GM19035 (cell line): ENCODE measurements at regions not wholly inside any gene's neighbourhood (a gene's known extent, or its start where the extent isn't known, plus 50 kb on each side); places are given as distances from the start of the nearest gene placed in this dataset.

Experiments used
- ATAC-seq: cut with Tn5 transposase; IDR thresholded peaks from one replicate; pipeline ENCODE4 v1.9.1; 2021; ENCODE audit not compliant: unreplicated experiment

DNA sequence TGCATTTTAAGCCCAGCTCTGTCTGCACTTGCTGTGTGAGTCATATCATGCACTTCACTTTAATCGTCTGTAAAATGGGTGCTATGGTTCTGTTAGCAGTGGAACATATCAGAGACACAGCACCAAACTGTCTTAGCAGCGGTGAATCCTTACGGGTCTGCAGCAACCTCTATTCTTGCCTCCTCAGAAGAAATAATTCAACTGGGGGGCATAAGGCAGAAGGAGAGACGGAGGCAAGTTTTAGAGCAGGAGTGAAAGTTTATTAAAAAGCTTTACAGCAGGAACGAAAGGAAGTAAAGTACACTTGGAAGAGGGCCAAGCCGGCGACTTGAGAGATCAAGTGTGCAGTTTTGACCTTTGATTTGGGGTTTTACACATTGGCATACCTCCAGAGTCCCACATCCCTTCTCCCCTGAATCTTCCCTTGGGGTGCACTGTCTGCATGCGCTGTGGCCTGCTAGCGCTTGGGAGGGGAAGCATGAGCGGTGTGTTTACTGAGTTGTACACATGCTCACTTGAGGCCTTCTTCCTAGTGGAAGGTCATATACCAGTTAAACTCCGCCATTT is 109.8 kb downstream of the DDX1 start:
- ATAC-seq: no peak

DNA sequence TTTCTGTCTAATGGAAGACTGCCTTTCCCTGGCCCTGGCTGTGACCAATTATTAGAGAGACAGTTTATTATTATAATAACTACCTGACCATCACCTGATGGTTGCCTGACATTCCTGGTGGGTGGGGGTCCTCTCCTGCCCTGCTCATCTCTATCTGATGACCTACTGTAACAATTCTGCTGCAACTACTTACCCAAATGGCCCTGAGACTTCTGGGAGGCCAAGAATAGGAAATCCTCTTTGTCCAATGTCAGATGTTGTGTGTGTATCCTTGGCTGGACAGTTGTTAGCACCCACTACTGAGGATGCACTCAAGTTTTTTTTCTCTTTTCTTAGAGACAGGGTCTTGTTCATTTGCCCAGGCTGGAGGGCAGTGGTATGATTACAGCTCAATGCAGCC is 110.3 kb downstream of the DDX1 start:
- ATAC-seq: no peak

DNA sequence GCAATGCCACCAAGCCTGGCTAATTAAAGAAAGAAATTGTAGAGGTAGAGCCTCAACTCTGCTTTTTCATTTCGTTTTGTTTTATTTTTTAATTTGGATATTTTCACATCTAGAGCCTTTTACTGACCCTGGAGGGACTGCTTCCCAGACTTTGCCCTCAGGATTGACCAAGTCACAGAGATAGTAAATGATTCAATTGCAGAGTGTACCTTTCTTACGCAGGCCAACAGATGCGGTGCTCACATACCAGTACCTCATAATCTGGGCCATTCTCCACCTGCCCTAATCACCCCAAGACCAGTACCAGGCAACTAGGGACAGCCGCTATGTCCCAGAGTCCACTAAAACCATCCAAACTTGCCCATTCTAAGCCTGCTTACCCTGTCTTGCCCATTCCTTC is 110.8 kb downstream of the DDX1 start:
- no peak for ATAC-seq

DNA sequence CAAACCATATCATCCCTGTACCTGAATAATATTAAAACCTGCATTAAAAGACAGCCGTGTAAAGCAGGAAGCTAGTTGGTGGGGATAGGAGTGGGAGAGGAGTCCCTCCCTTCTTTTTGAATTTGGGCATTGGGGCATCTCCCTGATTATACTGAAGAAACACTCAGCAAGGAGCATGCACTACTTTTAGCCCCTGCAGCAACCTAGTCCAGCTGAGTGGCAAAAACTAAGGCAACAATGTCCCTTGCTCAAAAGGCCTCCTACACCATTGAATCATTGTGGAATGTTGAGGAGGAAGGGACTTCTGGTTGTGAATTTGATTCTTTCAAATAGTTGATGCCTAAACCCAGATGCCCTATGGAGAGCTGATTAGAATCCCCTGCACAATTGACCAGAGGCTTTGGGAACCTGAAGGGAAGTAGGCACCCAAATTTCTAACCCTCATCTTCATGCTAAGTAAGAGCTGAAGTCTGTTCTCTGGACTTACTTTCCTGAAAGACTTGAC is 111.7 kb downstream of the DDX1 start:
- no peak for ATAC-seq

DNA sequence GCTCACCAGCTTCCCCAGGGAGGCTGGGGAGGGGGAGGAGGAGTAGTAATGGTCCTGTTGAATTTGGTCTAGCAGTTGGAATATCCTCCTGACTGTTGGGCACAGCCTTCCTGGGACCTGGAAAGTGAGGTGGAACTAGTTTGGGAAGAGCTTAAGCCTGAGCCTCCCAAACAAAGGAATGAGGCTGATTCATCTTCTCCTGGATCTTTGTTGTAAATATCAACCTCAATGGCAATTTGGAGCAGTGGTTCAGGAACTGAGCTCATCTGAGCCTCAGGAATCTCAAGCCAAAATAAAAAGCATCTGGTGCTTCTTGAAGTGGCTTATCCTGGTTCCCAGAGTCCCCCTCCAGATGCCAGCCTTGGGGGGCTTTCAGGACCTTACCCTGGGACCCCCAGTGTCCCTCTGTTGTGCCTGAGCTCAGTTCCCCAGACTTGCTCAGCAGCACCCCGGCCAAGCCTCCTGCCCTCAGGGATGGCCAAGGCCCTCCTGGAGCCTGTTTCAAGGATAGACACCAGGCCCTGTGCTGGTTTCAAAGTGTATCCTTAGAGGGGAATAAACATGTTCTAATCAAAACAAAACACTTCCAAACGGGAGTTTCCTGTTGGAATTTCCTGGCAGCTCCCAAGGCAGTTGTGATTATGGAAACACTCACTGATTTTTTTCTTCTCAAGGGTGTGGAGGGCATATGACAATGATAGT is 112.6 kb downstream of the DDX1 start:
- ATAC-seq: no peak

DNA sequence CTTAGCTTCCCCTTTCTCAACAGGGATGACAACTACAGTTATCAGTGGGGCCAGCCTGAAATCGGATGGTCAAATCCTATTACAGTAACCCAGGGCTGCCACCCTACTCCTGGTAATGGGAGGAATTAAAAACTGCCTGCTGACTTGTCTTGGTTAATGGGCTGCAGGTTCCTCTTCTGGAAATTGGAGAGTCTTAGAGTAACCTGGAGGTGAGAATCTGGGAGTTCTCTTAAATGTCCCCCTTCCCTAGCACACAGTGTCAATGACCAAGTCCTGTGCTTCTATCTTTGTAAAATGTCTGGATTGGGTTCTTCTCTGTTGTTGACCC is 113.1 kb downstream of the DDX1 start:
- no peak for ATAC-seq

DNA sequence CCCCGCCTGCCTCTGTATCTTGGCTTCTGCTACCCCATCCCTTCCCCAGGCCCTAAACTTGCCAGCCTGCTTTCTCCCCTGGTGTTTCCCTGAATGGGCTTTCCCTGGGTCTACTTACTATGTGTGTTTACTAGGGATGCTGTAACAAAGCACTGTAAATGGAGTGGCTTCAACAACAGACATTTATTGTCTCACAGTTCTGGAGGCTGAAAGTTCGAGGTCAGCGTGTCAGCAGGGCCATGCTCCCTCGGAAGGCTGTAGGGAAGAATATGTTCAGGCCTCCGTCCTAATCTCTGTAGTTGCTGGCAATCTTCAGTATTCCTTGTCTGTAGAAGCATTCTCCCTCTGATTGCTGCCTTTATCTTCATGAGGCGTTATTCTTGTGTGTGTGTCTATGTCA is 113.6 kb downstream of the DDX1 start:
- ATAC-seq: no peak

DNA sequence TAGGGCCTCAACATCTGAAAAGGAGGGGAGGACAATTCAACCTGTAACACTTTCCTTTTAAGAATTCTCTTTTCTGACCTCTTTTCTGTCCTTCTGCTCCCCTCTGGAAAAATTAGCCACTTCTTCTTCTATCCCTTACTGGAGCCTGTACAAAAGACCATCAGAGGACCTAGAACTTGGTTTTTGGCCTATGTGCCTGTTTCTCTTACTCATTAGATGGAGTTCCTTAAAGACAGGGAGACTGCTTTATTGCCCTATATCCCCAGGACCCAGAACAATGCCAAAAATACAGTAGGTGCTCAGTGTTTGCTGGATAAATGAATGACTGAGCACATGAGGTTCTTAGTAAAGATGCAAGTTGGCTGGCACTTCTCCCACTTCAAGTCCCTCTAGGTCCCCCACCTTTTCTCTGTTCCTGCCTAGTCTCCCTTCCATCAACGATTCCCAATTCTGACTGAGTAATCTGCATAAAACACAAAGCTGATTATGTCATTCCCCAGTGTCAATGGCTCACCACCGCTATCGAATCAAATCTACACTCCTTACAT is 114.2 kb downstream of the DDX1 start:
- ATAC-seq: no peak

DNA sequence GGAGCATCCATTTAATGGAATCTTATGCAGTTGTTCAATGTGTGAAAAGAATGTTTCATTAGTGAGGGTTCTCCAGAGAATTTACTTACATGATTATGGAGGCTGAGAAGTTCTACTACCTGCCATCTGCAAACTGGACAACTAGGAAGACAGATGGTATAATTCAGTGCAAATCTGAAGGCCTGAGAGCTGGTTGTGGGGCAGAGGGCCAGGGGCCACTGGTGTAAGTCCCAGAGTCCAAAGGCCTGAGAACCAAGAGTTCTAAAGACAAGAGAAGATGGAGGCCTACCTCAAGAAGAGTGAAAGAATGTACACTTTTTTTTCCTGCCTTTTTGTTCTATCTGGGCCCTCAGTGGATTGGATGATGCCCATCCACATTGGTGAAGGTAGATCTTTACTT is 114.8 kb downstream of the DDX1 start:
- no peak for ATAC-seq

DNA sequence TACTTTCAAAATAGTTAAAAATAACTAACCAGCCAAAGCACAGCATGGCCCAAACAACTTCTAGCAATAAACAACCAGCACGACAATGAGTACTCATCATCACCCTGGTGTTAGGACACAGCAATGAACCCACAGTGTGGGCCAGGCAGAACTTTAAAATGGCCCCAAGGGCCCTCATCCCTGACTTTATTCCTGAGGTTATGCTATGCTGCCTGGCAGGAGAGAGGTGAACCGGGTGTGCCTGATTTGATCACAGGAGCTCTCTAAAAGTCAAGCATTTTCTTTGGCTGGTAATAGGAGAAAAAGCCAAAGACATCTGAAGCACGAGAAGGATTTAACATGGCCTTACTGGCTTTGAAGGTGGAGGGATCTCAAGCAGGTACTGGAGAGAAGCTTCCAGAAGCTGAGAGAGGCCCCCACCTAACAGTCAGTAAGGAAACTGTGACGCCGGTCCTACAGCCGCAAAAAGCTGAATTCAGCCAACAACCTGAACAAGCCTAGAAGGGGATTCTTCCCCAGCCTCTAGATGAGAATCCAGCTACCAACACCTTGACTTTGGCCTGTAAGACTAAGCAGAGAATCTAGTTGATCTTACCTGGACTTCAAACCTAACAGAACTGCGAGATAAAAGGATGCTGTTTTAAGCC is 115.4 kb downstream of the DDX1 start:
- ATAC-seq: no peak

DNA sequence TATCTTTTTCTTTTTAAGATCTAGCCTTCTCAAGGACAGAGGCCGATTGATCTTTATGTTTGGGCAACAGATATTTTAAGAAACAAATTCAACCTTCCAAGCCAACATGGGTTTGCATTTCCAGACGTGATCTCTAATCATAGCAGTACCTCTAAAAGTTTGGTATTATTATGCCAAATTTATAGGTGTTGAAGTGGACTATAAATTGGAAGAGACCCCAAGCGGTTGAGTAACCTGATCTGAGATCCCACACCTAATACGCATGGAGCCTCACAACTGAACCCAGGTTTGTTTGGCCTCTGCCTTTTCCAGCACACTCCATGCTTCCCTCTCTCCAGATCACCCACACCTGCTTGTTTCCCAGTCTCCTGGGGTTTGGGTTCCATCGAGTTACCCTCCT is 116.5 kb downstream of the DDX1 start:
- ATAC-seq: no peak

DNA sequence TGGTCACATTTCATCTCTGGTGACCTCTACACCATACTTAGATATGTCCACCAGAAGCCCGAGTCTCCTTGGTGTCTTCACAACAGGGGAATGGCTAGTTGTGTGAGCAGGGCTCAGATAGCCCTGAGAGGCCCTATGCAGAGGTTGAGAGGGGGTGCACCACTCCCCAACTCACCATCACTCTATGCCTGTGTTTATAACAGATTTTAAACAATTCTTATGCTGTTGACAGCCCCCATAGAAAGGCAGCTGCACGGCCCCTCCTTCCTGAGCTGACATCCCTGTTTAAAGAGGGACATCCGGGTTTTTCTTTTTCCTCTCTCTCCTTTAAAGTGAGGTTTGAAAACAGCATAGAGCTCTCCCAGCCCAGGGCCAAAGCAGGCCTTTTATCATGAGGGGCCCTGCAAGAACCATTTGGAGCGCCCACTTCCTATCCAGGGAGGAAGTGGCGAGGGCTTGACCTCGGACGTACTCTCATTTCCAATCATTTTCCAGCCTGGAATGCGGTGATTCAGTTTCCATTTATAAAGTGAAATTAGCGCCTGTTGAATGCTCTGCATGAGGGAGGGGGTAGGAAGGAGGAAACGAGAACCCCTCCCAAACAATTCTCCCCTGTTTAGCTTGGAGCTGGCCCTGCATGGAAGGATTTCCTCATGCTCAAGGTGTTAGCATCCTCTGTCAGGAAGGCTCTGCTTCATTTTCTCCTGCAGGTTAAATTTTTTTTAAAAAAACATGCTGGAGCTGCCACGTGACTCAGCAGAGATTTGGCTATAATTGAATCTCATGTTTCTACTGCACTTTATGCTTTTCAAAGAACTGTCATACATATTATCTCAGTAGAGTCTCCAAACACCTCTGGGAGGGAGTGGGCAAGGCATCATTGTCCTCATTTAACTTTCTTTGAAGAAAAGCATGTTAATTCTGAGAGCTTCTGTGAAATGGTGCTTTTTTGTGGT is 117.5 kb downstream of the DDX1 start:
- ATAC-seq: no peak

DNA sequence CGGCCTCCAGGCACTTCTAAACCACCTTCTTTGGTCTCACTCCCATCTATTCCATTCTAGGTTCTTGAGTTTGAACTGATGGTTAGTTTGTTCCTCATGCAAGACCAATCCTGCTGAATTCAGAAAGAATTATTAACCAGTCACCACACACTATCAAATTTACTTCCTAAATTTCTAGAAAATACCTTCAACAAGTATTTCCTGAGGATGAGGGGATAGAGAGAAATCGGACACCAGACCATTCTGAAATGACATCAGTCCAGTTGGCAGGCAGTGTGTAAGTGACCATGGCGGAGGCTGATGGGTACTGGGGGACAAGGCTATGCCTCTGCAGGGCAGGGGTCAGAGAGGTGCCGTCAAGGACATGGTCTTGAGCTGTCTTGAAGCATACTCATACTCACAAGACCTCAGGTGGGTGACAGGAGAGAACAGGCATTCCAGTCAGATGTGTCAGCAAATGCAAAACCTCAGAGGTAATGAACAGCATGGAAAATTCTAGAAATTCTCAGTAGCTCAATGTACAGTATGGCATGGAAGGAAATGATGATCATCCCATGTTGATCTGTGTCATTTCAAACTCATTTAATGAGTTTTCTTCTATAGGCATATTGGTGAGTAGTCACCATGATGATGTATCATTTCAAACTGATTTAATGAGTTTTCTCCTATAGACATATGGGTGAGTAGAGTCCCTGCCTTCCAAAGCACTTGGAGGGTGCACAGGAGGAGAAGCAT is 119.6 kb downstream of the DDX1 start:
- ATAC-seq: no peak

DNA sequence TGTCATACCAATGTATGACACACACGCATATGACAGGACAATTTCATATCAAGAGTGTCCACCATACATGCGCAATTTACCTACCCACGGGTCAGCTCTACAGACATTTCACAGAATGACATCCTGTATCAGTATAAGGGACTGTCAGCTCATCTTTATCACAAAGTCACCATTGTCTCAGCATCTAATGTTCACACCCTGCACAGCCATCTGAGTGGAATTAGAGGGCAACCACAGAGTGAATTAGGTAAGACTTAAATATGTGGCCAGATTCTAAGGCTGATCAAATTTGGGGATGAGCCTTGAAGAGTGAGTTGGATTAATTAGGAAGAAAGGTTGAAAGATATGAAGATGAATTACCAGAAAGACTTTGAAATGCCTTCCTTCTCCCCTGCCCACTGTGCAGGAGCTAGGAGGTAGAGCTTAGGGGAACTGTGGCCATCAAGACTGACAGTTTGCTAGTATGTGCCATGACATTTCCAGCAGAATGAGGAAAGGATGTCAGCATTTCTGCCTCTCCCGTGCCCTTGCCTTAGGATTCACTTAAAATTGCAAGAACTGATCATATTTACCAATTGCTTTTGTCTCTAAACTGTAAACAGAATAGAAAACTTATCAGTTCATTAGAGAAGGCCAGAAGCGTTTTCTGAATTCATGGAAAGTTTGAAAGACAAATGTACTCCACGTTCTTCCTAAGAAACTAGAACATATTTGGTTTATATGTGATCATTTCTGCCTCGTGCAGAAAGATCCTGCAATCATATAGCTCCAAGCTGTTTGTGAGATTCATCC is 121.1 kb downstream of the DDX1 start:
- no peak for ATAC-seq

DNA sequence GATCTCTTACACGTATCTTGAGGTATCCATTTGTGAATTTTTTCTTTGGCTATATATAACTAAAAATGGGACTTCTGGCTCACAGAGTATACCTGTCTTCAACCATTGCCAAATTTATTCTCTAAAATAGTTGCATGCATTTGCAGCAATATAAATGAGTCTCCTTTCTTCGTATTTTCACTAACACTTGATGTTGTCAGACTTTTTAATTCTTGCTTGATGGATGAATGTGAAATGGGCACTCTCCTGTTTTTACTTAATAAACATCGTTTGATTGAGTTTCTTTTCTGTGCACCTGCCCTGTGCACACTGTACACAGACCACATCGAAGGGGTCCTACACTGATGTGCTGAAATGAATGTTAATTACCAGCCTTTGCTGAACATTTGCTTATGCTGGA is 121.8 kb downstream of the DDX1 start:
- no peak for ATAC-seq

DNA sequence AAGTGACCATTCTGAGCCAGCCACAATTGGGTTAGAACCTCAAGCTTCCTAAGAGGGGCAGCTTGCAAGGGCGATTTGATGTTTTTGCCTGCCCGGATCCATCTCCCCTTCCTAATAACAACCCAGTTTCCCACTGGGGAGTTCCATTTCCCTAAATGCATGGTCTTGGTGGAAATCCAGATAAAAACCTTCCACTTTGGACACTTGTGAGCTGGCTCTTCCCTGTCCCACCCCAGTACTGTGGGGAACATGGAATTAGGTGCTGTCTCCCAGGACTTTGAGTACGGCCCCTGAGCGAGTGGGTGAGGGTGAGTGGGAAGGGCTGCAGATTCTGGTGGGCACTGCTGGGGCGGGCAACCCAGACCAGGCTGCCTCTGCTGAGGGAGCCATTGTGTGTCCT is 122.3 kb downstream of the DDX1 start:
- ATAC-seq: no peak

DNA sequence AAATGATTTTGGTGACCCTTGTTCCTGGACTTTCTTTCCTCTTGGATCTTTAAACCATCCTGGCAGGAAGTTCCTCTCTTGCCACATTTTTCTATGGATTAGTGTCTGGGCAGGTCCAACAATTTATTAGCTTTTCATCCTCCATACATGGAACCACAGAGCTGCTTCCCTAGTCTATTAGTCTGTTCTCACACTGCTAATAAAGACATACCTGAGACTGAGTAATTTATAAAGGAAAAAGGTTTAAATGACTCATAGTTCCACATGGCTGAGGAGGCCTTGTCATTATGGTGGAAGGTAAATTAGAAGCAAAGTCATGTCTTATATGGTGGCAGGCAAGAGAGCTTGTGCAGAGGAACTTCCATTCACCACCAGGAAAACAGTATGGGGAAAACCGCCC is 122.9 kb downstream of the DDX1 start:
- no peak for ATAC-seq

DNA sequence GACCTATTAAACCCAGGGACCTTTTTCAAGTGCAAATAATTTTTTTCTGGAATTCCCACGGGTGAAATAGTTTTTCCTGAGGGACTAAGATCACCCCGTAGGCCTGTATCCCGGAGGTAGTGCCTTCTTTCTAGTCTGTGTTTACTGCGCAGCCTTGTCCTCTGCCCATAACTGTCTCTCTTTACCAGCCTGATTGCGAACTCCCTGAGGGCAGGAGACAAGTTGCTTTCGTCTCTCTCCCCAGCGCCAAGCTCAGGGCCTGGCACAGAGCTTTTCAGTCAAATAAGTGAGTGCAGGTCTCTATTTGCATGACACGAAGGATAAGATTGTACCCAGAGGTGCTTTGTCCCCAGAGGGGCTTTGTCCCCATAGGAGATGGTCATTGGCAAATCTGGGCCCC is 123.9 kb downstream of the DDX1 start:
- no peak for ATAC-seq

DNA sequence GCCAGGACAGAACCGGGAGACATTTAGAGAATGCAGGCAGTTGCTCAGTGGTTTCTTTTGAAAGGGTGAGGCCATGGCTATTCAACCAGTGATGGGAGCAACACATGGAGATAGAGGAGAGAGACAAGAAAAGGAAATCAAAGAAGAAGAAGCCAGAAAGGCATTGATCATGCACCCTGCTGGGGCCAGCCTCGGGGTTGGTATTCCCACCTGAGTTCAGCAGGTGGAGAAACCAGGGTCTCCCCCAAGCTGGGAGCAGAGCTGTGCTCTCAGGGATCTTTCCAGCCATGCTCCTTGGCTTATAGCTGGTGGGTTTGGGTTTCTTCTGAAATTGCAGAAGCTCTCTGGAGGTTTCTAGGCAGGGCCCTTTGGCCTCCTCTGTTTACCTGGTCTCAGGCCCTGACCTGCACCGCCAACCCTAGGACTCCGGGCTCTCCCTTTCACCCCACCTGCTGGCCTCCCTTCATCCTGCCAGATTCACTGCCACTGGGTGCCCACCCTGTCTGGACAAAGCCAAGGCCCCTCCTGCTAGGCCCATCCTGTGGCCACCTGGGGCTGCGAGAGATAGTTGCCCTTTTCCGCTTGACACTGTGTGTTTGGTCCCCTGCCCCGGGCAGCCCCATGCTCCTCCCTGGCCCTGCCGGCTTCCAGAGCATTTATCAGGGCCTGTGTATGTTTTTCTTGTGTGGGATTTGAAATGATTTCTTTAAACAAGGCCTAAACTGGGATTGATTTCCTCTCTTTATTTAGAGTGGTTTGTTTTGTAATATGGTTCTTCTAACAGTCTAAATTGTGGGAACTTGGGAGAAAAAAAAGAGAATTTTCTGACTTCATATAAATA is 126.7 kb downstream of the DDX1 start:
- ATAC-seq: no peak
